Endothelial cell of umbilical vein (primary cell): ENCODE measurements at regions not wholly inside any gene's neighbourhood (a gene's known extent, or its start where the extent isn't known, plus 50 kb on each side); places are given as distances from the start of the nearest gene placed in this dataset.

Experiments
- EZH2 ChIP-seq: IDR thresholded peaks from 2 replicates; pipeline ENCODE4 v1.6.1; 2012; ENCODE audit warnings: borderline replicate concordance, low read depth, mild to moderate bottlenecking, moderate library complexity, low read length, inconsistent platforms; ENCODE audit not compliant: severe bottlenecking
- GATA2 ChIP-seq: IDR thresholded peaks from 2 replicates; pipeline ENCODE4 v1.7.0; 2011; ENCODE audit warnings: low read depth, mild to moderate bottlenecking, moderate library complexity, mixed read lengths, low read length; ENCODE audit not compliant: insufficient read length, insufficient read depth
- JUN ChIP-seq: IDR thresholded peaks from 2 replicates; pipeline ENCODE4 v1.6.1; 2011; ENCODE audit warnings: borderline replicate concordance, low read depth; ENCODE audit not compliant: insufficient read length, insufficient read depth
- POLR2A ChIP-seq: IDR thresholded peaks from 2 replicates; pipeline ENCODE4 v1.6.1; 2012; ENCODE audit warnings: low read depth, mild to moderate bottlenecking, control low read depth, low read length
- POLR2AphosphoS5 ChIP-seq: IDR thresholded peaks from 2 replicates; pipeline ENCODE4 v1.6.1; 2012; ENCODE audit warnings: low read depth, mild to moderate bottlenecking, control low read depth, low read length, moderate library complexity; ENCODE audit not compliant: insufficient read depth
- TF ChIP-seq, protein P1 (sequence below), 2 donors: IDR thresholded peaks; 1 replicate in 1 of 2; 2 replicates in 1 of 2; pipeline ENCODE4 v1.5.1; 2011; ENCODE audit warnings: low read length in 2 of 2, mild to moderate bottlenecking in 2 of 2, moderate library complexity in 2 of 2, control low read depth in 1 of 2, inconsistent platforms in 1 of 2, low read depth in 1 of 2; ENCODE audit not compliant: insufficient read depth in 1 of 2; ENCODE audit errors: extremely low read depth in 1 of 2
- TF ChIP-seq, protein P2 (sequence below): IDR thresholded peaks from 2 replicates; pipeline ENCODE4 v1.6.1; 2011; ENCODE audit not compliant: insufficient read depth, insufficient read length

DNA sequence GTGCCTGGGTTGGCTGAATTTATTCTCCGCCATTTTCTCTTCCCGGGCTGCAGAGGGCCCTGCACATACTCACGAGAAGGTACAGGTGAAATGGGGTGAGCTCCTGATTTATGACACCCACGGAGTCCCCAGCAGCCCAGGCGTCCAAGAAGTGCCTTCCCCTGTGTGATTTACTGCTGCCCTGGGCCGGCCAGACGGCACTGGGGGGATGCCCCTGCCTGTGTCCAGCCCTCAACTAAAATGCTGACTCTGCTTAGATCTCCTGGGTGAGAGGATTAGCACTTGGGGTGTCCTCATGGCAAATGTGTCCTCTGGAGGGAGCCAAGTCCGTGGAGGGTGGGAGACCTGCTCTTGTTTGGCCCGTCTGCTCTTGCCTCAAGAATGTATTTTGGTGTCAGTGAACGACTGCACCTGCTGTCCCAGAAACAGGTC, 132.4 kb downstream of the MAF start:
- TF ChIP-seq, protein P1, sequence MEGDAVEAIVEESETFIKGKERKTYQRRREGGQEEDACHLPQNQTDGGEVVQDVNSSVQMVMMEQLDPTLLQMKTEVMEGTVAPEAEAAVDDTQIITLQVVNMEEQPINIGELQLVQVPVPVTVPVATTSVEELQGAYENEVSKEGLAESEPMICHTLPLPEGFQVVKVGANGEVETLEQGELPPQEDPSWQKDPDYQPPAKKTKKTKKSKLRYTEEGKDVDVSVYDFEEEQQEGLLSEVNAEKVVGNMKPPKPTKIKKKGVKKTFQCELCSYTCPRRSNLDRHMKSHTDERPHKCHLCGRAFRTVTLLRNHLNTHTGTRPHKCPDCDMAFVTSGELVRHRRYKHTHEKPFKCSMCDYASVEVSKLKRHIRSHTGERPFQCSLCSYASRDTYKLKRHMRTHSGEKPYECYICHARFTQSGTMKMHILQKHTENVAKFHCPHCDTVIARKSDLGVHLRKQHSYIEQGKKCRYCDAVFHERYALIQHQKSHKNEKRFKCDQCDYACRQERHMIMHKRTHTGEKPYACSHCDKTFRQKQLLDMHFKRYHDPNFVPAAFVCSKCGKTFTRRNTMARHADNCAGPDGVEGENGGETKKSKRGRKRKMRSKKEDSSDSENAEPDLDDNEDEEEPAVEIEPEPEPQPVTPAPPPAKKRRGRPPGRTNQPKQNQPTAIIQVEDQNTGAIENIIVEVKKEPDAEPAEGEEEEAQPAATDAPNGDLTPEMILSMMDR (IDR thresholded peaks at IDR 0.05; ENCODE audit: extremely low read depth in 1 of 2, insufficient read depth in 1 of 2, low read depth in 1 of 2, low read length in 2 of 2): no peak
- TF ChIP-seq POLR2A (no peak), GATA2 (no peak), POLR2AphosphoS5 (no peak), JUN (no peak), EZH2 (no peak)
- TF ChIP-seq, protein P2, sequence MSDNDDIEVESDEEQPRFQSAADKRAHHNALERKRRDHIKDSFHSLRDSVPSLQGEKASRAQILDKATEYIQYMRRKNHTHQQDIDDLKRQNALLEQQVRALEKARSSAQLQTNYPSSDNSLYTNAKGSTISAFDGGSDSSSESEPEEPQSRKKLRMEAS: no peak
